Activated CD4-positive, alpha-beta T cell treated with anti-CD3 and anti-CD28 coated beads, Interleukin-2, amount 10 ng/mL, durations not matched to agents 24 days and 14 days (primary cell): ENCODE measurements at regions not wholly inside any gene's neighbourhood (a gene's known extent, or its start where the extent isn't known, plus 50 kb on each side); places are given as distances from the start of the nearest gene placed in this dataset.
"Not testable (repeated sequence)": the region's sequence is repeated elsewhere in the genome, so short reads cannot be mapped to it uniquely, and the experiment has no call there.

ENCODE experiments used
- DNase-seq: peaks from one replicate; pipeline ENCODE4 v3.0.0; 2022
- H3K27ac Mint-ChIP-seq: one replicate; pipeline ENCODE4 v1.8.0; 2022; ENCODE audit warnings: mild to moderate bottlenecking, mixed read lengths
- H3K27me3 Mint-ChIP-seq: one replicate; pipeline ENCODE4 v1.8.0; 2022; ENCODE audit warnings: mixed read lengths
- H3K36me3 Mint-ChIP-seq: one replicate; pipeline ENCODE4 v1.8.0; 2022; ENCODE audit warnings: low read depth, mild to moderate bottlenecking, mixed read lengths
- H3K4me1 Mint-ChIP-seq: one replicate; pipeline ENCODE4 v1.8.0; 2021; ENCODE audit warnings: mixed read lengths
- H3K4me3 Mint-ChIP-seq: one replicate; pipeline ENCODE4 v1.8.0; 2022; ENCODE audit warnings: mild to moderate bottlenecking, moderate library complexity, mixed read lengths
- H3K9me3 Mint-ChIP-seq: one replicate; pipeline ENCODE4 v1.8.0; 2021; ENCODE audit warnings: mixed read lengths
- intact Hi-C: fragments of 100-400 bp; cut with micrococcal nuclease; formaldehyde crosslinking; loops from one replicate; pipeline ENCODE4 v1.15.1; 2023

DNA sequence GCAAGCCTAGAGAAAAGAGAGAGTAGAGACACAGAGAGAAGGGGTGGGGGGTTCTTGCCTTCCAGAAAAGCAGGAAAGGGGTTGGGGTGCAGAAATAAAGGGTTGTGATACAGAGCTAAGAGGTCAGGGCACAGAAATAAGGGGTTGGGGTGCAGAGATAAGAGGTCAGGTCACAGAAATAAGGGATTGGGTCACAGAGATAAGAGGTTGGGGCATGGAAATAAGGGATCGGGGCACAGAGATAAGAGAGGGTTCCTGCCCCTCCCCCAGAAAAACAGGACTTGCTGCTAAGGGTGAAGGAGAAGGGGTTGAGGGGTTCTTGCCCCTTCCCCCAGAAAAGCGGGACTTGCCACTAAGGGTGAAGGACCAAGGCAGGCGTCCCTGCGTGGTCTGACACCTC lies 189.6 kb upstream of the FRG2C start:
- H3K4me1 Mint-ChIP-seq, H3K27me3 Mint-ChIP-seq, H3K27ac Mint-ChIP-seq, intact Hi-C loops, H3K36me3 Mint-ChIP-seq, DNase-seq, H3K9me3 Mint-ChIP-seq, H3K4me3 Mint-ChIP-seq: not testable (repeated sequence)

DNA sequence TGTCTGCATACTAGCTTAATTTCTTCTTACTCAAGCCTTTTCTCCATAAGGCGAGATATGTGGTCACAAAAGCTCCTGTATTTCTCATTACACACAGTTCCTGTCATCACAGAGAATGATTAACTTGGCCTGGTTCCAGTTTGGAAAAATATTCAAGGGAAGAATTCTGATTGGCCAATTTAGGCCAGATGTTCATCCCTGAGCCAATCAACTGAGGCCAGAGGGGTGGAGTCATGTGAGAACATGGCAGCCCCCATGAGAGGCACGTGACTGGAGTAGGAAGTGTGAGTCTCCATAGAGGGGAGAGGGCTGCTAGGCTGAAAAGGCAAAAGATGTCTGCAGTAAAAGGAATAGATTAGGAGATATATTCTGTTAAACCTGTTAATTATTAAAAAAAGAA lies 167.5 kb upstream of the FRG2C start:
- H3K27ac Mint-ChIP-seq, H3K9me3 Mint-ChIP-seq, H3K27me3 Mint-ChIP-seq, intact Hi-C loops, H3K4me1 Mint-ChIP-seq, H3K4me3 Mint-ChIP-seq, H3K36me3 Mint-ChIP-seq, DNase-seq: not testable (repeated sequence)

DNA sequence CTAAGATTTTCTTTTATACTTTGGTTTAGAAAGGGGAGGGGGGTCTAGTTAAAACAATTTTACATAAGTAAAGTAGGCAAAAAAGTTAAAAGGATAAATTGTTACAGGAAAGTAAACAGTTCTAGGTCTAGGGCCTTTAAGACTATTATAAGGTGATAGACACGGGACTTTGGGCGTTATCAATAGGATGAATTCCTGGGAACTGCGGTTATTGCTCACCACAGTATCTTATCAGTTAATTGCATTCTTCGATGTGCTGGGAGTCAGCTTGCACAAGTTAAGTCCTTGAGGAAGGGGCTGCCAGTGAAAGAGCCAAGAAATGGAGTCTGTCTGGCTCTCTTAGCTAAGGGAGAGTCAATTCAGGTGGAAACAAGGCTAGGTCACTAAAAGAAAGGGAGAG lies 163.8 kb upstream of the FRG2C start:
- H3K9me3 Mint-ChIP-seq, result peaks cover 18% of the 10 kb centered on the region
- H3K36me3 Mint-ChIP-seq, H3K27me3 Mint-ChIP-seq, DNase-seq, H3K4me3 Mint-ChIP-seq, intact Hi-C loops, H3K27ac Mint-ChIP-seq, H3K4me1 Mint-ChIP-seq: not testable (repeated sequence)

DNA sequence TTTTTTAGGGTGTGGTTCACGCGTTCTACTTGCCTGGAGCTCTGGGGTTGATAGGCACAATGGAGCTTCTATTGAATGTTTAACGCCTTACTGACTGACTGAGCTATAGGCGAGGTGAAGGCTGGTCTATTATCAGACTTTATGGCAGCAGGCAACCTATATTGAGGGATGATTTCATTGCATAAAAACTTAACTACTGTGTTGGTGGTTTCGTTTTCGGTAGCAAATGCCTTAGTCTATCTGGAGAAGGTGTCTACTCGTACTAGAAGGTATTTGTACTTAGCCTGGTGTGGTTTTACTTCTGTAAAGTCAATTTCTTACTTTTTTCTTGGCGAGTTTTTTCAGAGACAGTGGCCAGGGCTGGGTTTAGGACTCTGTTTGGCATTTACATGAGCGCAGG lies 162.0 kb upstream of the FRG2C start:
- H3K9me3 Mint-ChIP-seq, result peaks cover 25% of the 10 kb centered on the region
- H3K27ac Mint-ChIP-seq, H3K4me1 Mint-ChIP-seq, H3K27me3 Mint-ChIP-seq, DNase-seq, H3K36me3 Mint-ChIP-seq, H3K4me3 Mint-ChIP-seq, intact Hi-C loops: not testable (repeated sequence)

DNA sequence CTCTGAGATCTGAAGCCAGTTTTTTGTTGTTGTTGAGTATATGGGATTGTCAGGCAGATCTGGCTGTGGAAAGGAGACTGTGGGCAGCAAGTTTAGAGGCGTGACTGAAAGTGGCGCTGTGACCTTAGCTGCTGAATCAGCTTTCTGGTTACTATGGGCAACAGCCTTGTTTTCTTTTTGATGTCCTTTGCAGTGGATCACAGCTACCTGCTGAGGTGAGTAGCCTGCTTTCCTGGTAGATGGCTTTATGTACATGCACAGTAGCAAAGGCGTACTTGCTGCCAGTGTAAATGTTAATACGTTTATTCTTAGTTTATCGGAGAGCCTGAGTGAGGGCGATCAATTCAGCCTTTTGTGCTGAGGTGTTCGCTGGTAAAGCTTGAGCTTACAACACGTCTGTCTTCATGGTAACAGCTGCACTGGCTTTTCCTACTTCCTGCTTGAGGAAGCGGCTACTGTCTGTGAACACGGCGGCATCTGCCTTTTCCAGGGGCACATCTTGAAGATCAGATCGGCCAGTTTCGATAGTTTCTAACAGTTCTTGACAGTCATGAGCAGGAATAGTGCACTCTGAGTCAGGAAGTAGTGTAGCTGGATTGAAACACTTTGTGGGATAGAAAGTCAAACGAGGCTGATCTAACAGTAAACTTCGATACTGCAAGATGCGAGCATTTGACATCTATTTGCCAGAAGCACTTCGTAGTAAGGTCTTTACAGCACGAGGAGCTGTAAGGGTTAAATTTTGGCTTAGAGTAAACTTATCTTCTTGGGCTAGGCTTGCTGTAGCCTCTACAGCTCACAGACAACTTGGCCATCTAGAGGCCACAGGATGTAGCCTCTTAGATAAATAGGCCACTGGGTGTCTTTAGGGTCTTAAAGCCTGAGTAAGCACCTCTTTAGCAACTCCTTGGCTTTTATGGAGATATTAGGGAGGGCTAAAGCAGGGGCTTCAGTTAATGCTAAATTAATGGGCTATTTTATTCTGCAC lies 161.1 kb upstream of the FRG2C start:
- H3K36me3 Mint-ChIP-seq, intact Hi-C loops, H3K4me3 Mint-ChIP-seq, H3K27ac Mint-ChIP-seq, DNase-seq, H3K4me1 Mint-ChIP-seq, H3K27me3 Mint-ChIP-seq: not testable (repeated sequence)
- H3K9me3 Mint-ChIP-seq, result peaks cover 25% of the 10 kb centered on the region

DNA sequence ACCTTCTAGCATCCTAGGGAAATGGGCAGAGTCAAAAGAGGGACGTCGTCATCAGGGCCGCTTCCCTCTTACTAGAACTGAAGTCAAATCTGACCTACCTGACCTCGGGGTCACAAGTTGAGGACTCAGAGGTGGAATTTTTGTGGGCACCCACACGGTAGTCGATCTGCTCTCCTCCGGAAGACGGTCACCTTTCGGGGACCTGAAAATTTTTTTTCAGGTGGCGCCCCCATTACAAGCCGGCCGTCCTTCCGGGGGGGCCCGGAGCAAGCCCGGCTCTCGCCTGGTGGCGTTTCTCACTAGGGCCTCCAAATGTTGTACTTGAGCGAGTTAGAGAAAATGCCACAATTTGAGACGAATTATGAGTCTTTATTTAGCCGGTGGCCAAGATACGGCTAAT lies 157.5 kb upstream of the FRG2C start:
- intact Hi-C loops, result no loop called here
- Mint-ChIP-seq H3K27me3 (no peaks in the 10 kb centered on the region), H3K4me3 (no peak overlapping the region), H3K9me3 (peaks cover 27% of the 10 kb centered on the region), H3K36me3 (no peaks in the 10 kb centered on the region), H3K27ac (no peak overlapping the region), H3K4me1 (no peaks in the 10 kb centered on the region)
- DNase-seq, result no peak

DNA sequence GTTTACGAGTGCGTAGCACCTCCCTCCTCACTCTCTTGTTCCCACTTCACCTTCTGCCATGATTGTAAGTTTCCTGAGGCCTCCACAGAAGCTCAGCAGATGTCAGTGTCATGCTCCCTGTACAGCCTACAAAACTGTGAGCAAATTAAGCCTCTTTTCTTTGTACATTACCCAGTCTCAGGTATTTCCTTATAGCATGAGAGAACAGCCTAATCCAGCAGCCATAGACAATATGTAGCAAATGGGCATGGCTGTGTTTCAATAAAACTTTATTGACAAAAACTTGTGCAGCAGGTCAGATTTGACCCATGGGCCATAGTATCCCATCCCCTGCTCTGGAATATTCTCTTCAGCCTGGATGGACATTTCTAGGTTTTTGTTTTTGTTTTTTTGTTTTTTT lies 156.2 kb upstream of the FRG2C start:
- H3K27ac Mint-ChIP-seq, H3K4me1 Mint-ChIP-seq: not testable (repeated sequence)

DNA sequence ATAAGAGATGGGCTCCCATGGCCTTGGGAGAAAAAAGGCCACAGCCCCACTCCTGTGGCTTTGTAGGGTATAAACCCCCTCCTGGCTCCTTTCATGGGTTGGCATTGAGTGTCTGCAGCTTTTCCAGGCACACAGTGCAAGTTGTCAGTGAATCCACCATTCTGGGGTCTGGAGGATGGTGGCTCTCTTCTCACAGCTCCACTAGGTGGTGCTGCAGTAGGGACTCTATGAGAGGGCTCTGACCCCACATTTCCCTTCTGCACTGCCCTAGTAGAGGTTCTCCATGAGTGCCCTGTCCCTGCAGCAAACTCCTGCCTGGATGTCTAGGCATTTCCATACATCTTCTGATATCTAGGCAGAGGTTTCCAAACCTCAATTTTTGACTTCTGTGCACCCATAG lies 136.5 kb upstream of the FRG2C start:
- H3K4me3 Mint-ChIP-seq, DNase-seq, intact Hi-C loops, H3K36me3 Mint-ChIP-seq, H3K27ac Mint-ChIP-seq, H3K4me1 Mint-ChIP-seq, H3K27me3 Mint-ChIP-seq: not testable (repeated sequence)
- peaks cover 19% of the 10 kb centered on the region for H3K9me3 Mint-ChIP-seq

More for the DNA sequence above, 156.2 kb upstream of the FRG2C start:
- DNase-seq, H3K36me3 Mint-ChIP-seq, intact Hi-C loops, H3K4me3 Mint-ChIP-seq, H3K27me3 Mint-ChIP-seq: not testable (repeated sequence)
- peaks cover 21% of the 10 kb centered on the region for H3K9me3 Mint-ChIP-seq

DNA sequence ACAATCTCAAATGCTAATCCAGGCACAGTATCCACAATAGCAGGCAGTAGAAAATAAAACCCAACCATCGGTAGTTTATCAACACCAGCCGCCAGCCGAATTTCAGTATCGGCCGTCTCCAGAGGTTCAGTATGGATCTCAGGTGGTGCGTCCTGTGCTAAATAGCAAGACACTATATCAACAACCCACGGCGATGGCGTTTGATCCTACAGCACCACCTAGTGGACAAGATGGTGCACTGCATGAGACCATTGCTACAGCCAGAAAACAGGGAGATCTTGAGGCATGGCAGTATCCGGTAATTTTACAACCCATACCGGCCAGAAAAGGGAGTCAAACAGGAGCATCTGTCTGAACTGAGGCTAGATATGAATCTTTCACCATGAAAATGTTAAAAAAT lies 112.0 kb upstream of the FRG2C start:
- H3K4me3 Mint-ChIP-seq, H3K27ac Mint-ChIP-seq, H3K4me1 Mint-ChIP-seq, H3K36me3 Mint-ChIP-seq, H3K27me3 Mint-ChIP-seq: not testable (repeated sequence)
- DNase-seq, result peak; percentile 74
- intact Hi-C loops, result loop anchor here (10.0 kb wide), 1 partner anchor 357 kb away; no protein-coding TSS in a partner anchor
- peaks cover 27% of the 10 kb centered on the region for H3K9me3 Mint-ChIP-seq

DNA sequence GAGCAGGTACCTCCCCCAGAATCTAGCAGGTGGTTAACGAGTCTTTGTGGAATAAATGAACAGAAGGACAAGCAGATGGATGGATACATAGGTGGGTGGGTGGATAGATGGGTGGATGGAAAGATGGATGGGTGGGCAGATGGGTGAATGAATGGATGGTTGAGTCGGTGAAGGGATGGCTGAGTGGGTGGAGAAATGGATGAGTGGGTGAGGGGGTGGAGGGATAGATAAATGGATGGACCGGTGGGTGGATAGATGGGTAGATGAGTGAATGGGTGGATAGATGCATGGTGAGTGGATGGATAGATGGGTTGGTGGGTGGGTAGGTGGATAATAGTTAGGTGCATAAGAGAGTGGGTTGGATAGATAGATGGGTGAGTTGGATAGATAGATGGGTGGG lies 99.7 kb upstream of the FRG2C start:
- H3K4me1 Mint-ChIP-seq, H3K36me3 Mint-ChIP-seq, H3K4me3 Mint-ChIP-seq, H3K27me3 Mint-ChIP-seq, H3K9me3 Mint-ChIP-seq, intact Hi-C loops, DNase-seq, H3K27ac Mint-ChIP-seq: not testable (repeated sequence)

DNA sequence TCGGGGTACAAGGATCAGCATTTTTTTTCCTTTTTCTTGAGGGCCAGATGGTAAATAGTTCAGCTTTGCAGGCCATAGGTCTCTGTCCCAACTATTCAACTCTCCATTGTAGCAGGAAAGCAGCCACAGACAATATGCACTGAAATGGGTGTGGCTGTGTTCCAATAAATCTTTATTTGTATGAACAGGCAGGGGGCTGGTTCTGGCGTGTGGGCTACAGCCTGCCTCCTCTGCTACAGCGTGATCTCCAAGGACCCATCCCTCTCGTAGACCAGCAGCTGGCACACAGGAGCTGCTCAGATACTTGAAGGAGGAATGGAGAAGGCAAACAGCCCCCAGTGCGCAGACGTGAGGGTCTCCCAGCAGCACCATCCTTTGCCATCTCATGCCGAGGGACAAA lies 91.8 kb upstream of the FRG2C start:
- H3K4me3 Mint-ChIP-seq, DNase-seq, H3K4me1 Mint-ChIP-seq, H3K27me3 Mint-ChIP-seq, H3K27ac Mint-ChIP-seq, intact Hi-C loops, H3K9me3 Mint-ChIP-seq, H3K36me3 Mint-ChIP-seq: not testable (repeated sequence)

DNA sequence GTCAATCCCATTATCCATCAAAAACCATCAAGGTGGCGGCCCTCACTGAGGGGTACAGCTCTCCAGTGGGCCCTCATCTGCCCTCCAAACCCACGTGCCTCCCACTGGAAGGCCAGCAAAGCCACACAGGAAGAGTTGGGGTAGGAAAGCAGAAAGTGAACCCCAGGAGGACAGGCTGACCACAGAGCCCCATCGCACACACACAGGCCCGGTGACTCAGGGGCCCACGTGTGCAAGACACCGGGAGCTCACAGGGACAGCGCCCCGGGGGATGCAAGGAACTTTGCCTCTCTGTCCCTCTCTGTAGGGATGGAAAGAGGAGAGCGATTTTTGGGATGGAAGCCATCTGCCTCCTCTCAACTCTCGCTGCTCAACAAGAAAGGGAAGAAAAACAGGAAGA lies 85.0 kb upstream of the FRG2C start:
- intact Hi-C loops, H3K27ac Mint-ChIP-seq, H3K4me1 Mint-ChIP-seq, H3K9me3 Mint-ChIP-seq, H3K36me3 Mint-ChIP-seq, DNase-seq: not testable (repeated sequence)
- peak overlapping the region; percentile 62 for H3K4me3 Mint-ChIP-seq
- H3K27me3 Mint-ChIP-seq, result peaks cover 20% of the 10 kb centered on the region

DNA sequence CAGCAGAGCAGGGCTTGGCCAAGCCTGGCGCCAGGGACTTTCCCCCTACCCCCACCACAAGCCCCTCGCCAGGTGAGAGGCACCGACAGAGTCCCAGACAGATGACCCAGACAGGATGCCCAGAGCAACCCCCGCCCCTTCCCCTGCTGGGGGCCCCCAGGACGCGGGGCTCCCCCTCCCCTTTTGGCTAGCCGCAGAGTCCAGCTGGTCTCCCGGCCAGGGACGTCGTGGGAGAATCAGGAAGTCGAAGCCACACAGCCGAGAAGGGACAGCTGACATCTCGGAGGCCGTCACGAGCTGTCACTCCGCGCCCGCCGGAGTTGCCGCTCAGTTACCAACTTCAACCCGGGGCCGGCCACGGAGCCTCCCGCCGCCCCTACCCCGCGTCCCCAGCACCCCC lies 84.6 kb upstream of the FRG2C start:
- peak overlapping the region; percentile 62 for H3K4me3 Mint-ChIP-seq
- H3K9me3 Mint-ChIP-seq, H3K4me1 Mint-ChIP-seq, H3K27ac Mint-ChIP-seq, intact Hi-C loops, DNase-seq, H3K36me3 Mint-ChIP-seq: not testable (repeated sequence)
- H3K27me3 Mint-ChIP-seq, result peaks cover 20% of the 10 kb centered on the region

DNA sequence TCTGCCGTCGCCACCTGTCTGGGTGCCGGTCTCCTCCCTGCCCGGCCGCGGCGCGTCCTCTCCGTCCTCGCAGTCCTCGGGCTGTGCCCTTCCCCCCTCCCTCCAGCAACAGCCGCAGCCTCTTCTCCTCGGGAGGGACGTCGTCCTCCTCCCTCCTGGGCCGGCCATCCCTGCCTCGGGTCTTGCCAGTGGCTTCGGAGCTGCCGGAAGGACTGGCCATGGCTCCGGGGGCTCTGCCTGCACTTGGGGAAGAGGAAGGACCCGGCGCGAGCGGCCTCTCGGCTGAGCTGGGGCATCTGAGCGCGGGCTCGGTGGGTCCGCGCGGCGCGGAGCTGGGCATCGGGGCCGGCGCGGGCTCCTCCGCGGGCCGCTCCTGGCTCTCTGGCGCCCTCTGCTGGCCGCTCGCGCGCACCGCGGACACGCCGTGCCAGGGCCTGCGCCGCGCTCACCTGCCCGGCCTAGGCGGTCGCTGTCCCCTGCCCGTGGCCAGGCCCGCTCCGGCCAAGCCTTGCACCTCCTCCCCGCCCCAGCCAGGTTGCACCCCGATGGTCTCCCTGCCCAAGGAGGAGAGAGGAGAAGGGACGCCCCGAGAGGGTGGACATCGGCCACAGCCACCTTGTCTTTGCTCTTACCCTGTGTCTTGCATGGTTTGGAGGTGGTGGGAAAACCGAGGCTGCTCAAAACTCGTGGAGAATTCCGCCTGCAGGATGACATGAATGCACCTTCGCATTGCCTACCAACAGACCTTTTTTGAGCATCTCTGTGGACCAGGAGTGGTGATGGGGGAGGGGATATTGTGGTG lies 83.9 kb upstream of the FRG2C start:
- Mint-ChIP-seq H3K4me3 (peak overlapping the region; percentile 69), H3K27me3 (peaks cover 20% of the 10 kb centered on the region)
- peak; percentile 86 for DNase-seq
- H3K9me3 Mint-ChIP-seq, intact Hi-C loops, H3K36me3 Mint-ChIP-seq, H3K4me1 Mint-ChIP-seq, H3K27ac Mint-ChIP-seq: not testable (repeated sequence)
